Activated naive CD4-positive, alpha-beta T cell treated with anti-CD3 and anti-CD28 coated beads, Interleukin-2, amount 50 U/mL, for 72 hours (primary cell): ENCODE measurements at regions not wholly inside any gene's neighbourhood (a gene's known extent, or its start where the extent isn't known, plus 50 kb on each side); places are given as distances from the start of the nearest gene placed in this dataset.
"Not testable (repeated sequence)": the region's sequence is repeated elsewhere in the genome, so short reads cannot be mapped to it uniquely, and the experiment has no call there.

Experiments used
- ATAC-seq, 2 donors: fragments of 150-1000 bp; cut with Tn5 transposase; 2 replicates each; pipeline ENCODE4 v1.10.0; 2021; ENCODE audit warnings: mild to moderate bottlenecking in 2 of 2, moderate library complexity in 2 of 2
- DNase-seq, 2 donors: peaks; one replicate each; pipeline ENCODE4 v3.0.0; 2021 to 2022; ENCODE audit warnings: low spot score in 2 of 2
- H3K27ac Mint-ChIP-seq, 2 donors: one replicate each; pipeline ENCODE4 v1.8.0; 2022; ENCODE audit warnings: mild to moderate bottlenecking in 2 of 2, mixed read lengths in 2 of 2
- H3K36me3 Mint-ChIP-seq, 2 donors: one replicate each; pipeline ENCODE4 v1.8.0; 2022; ENCODE audit warnings: mixed read lengths in 2 of 2
- H3K9me3 Mint-ChIP-seq, 2 donors: one replicate each; pipeline ENCODE4 v1.8.0; 2022; ENCODE audit warnings: mixed read lengths in 2 of 2

DNA sequence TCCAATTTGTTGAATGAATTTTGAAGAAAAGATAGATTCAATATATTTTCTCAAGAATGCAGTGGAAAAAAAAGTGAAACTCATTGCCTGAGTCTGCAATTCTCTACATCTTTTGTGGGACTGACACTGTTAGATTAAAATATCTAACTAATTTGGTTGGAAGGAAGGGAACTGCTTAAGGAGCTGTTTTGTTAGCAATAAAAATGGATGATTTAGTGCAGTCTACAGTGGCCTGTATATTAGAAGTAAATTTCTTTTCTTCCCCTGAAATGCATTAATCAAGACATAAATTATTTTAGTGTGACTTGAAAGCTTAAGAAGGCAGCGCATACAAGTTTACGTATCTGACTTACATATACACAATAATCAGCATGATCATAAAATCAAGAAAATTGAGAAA, 1332.6 kb downstream of the EPHA7 start:
- Mint-ChIP-seq H3K36me3 (no peaks in the 10 kb centered on the region), H3K27ac (no peak overlapping the region), H3K9me3 (peaks cover 21 to 24% of the 10 kb centered on the region in 2 donors)
- ATAC-seq (no peak), DNase-seq (no peak)

DNA sequence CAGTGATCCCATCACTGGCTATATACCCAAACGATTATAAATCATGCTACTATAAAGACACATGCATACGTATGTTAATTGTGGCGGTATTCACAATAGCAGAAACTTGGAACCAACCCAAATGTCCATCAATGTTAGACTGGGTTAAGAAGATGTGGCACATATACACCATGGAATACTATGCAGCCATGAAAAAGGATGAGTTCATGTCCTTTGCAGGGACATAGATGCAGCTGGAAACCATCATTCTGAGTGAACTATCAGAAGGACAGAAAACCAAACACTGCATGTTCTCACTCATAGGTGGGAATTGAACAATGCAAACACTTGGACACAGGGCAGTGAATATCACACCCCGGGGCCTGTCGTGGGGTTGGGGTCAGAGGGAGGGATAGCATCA, 1335.4 kb downstream of the EPHA7 start:
- not testable (repeated sequence) for ATAC-seq, DNase-seq, H3K27ac Mint-ChIP-seq

DNA sequence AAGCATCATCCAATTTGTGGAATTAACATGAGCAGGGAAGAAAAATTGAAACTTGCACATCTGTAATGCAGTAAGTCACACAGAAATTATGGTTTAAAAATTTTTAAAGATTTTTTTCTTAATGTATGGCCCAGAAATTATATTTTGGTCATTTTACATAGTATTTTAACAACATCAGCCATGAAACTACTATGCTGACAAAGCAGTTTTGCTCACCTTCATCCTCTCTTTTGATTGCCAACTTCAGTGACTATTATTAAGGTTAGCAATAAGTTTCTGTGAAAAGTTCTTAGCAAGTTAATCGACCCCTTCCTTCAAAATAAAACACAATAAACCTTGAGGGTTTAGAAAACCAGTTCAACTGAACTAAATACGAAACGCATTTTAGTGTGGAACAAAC, 1347.0 kb downstream of the EPHA7 start:
- DNase-seq (no peak), ATAC-seq (no peak)
- H3K36me3 Mint-ChIP-seq: no peaks in the 10 kb centered on the region
- H3K27ac Mint-ChIP-seq: no peak overlapping the region
- peaks cover 0 to 4% of the 10 kb centered on the region in 2 donors for H3K9me3 Mint-ChIP-seq

More for the DNA sequence above, 1335.4 kb downstream of the EPHA7 start:
- peaks cover 30 to 31% of the 10 kb centered on the region in 2 donors for H3K9me3 Mint-ChIP-seq
- not testable (repeated sequence) for H3K36me3 Mint-ChIP-seq

DNA sequence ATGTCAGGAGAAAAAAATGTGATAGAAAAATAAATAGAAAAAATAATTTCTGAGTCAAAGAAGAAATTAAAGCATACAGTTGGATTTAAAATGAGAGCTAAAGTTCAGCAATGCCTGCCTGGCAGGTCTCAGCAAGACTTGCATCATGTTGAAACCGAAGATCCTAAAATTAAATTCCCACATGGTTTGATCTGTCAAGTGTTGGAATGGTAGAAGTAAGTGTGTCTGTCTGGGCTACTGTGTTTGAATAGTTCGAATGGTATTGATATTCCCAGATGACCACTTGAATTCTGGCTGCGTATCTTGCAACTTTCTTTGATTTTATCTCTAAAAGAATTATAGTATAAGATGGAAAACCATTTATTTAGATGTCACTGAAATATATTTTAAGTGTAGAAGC, 1349.6 kb downstream of the EPHA7 start:
- ATAC-seq (no peak), DNase-seq (no peak)
- Mint-ChIP-seq H3K9me3 (peaks cover 0 to 4% of the 10 kb centered on the region in 2 donors), H3K36me3 (no peaks in the 10 kb centered on the region), H3K27ac (no peak overlapping the region)

DNA sequence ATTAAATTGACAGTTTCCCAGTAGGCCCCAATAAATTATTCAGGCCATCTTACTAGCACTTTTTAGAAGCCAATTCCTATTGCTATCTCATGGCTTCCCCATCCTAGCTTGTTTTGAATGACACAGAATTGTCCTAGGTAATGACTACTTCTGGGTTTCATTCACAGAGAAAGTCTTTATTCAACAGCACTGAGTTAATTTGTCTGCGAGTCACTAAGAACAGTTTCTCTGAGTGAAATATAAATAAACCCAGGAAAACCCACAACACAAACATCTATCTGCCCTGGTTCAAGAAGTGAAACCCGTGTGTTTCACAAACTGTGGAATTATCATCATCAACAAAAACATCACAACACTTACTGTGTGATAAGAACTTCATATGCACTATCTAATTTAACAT, 1366.8 kb downstream of the EPHA7 start:
- H3K9me3 Mint-ChIP-seq: peaks cover 4% of the 10 kb centered on the region in 2 donors
- no peak for DNase-seq
- ATAC-seq: no peak
- no peak overlapping the region for H3K27ac Mint-ChIP-seq
- H3K36me3 Mint-ChIP-seq: no peaks in the 10 kb centered on the region

DNA sequence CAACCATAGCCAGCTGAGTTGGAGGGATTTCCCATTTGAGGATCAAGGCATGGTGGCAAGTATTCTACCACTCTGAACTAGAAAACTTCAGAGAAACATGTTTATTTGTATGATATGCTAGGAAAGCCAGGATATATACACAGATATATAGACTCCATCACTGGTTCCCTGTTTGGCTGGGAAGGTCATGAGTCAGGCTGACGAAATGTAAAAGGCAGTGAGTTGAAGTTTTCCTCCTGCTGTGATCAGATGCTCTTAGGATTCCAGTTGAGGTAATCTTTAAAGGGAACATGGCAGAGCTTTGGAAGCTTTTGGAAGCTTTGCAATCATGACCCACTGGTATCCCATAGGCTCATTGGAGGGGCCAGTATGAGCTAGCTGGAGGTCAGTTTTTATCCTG, 1369.1 kb downstream of the EPHA7 start:
- peaks cover 4% of the 10 kb centered on the region in 2 donors for H3K9me3 Mint-ChIP-seq
- no peak overlapping the region for H3K27ac Mint-ChIP-seq
- no peaks in the 10 kb centered on the region for H3K36me3 Mint-ChIP-seq
- ATAC-seq: no peak
- no peak for DNase-seq

DNA sequence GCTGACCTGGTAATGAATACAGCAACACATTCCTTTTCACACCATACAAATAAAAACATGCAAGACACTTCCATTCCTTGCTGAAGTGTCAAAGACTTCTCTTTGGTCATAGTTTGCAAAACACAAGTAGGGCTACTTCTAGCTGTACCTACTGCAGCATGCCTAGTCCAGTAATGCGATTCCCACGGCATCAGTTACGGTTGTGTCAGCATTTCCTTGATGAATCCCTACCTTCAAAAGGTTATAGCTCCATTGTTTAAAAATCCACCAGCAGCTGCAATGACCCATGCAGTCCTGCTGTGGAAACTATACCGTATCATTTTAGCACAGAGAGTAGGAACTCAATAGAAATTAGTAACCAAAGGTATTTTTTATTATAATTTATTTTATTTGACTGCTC, 1371.5 kb downstream of the EPHA7 start:
- Mint-ChIP-seq H3K36me3 (no peaks in the 10 kb centered on the region), H3K27ac (no peak overlapping the region), H3K9me3 (peaks cover 4 to 9% of the 10 kb centered on the region in 2 donors)
- ATAC-seq (no peak), DNase-seq (no peak)

DNA sequence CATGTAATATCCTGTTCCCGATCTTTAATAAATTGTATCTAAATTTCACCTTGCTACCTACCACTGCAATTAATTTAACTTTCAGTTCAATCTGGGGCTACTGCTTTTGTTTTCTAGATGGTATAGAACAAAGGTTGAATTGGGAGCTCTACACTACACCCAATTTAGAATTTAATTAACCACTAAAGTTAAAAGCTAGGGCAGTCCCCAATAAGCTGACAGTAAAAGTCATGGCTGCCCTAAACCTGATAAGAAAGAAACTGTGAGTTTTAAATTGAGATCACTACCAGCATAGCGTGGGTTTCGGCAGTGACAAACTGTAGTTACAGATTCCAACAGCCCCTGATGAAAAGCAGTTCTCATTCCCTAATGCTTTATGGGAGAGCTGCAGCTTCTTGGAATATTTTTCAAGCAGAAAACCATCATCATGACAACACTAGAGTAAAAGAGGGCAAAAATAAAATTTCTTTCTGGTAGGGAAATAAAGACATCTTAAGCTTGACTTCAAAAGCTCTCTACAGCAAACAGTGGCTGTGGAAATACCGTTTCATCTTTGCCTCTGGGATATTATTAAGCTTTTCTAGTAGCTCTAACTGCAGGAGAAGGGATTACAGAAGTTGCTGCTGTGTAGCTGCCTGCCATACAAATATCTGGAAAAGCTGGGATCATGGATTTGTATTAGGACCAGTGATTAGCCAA, 1372.1 kb downstream of the EPHA7 start:
- ATAC-seq (no peak), DNase-seq (no peak)
- Mint-ChIP-seq H3K36me3 (no peaks in the 10 kb centered on the region), H3K9me3 (peaks cover 0 to 5% of the 10 kb centered on the region in 2 donors), H3K27ac (no peak overlapping the region)

DNA sequence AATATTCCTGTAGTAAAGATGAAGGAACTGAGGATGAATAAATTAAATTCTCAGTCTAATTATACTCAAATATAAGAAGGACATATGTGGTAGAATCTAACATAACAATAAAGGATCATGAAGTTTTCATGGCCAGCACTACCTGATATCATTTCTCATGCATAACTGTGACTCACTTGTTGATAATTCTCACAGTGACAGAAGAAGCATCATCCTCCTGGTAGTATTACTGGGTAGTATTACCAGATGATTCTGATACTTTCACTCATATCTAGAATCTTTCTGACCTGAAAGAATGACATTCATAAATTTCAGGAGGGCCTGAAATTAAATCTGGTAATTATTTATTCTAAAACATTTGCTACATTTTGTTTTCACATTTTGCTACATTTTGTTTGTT, 1375.0 kb downstream of the EPHA7 start:
- ATAC-seq (no peak), DNase-seq (no peak)
- no peaks in the 10 kb centered on the region for H3K36me3 Mint-ChIP-seq
- H3K9me3 Mint-ChIP-seq: peaks cover 4 to 15% of the 10 kb centered on the region in 2 donors
- H3K27ac Mint-ChIP-seq: no peak overlapping the region

DNA sequence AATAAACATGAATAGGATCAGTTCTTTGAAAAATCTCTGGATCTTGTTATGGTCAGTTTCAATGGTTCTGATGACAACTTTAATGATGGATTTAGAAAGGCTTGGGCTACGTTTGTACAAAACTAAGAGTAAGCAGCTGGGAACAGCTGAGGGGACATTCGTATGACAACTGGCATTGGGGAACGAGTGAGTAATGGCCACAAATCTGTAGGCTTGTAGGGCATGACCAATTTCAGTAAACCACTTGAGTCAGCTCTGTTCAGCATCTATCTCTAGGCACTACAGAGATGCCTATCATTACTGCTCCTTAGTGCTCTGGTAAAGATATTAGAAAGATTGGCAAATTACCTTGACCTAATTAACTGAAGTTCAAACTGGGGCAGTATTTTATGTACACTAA, 1375.6 kb downstream of the EPHA7 start:
- H3K9me3 Mint-ChIP-seq: peaks cover 4 to 16% of the 10 kb centered on the region in 2 donors
- DNase-seq (no peak), ATAC-seq (peak in 1 of 2 donors; percentile 28)
- H3K27ac Mint-ChIP-seq: no peak overlapping the region
- no peaks in the 10 kb centered on the region for H3K36me3 Mint-ChIP-seq

DNA sequence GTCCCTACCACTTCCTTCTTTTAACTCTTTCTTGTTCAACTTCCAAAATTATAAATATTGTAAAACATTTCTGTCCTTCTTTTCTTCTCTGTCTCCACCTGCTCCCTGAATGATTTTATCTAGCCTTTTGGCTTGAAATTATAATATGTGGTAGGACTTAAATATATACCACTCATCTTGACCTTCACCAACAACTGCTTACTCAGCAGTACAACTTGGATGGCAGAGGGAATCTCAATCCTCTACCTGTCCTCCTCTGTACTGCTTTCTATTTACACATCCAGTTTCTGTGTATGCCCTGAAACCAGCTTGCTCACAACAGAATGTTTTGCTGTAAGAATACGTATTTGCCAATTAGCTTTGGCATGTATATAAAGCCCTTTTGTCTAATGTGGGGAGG, 1392.5 kb downstream of the EPHA7 start:
- H3K9me3 Mint-ChIP-seq: peaks cover 4 to 11% of the 10 kb centered on the region in 2 donors
- DNase-seq (no peak), ATAC-seq (no peak)
- no peak overlapping the region for H3K27ac Mint-ChIP-seq
- no peaks in the 10 kb centered on the region for H3K36me3 Mint-ChIP-seq

DNA sequence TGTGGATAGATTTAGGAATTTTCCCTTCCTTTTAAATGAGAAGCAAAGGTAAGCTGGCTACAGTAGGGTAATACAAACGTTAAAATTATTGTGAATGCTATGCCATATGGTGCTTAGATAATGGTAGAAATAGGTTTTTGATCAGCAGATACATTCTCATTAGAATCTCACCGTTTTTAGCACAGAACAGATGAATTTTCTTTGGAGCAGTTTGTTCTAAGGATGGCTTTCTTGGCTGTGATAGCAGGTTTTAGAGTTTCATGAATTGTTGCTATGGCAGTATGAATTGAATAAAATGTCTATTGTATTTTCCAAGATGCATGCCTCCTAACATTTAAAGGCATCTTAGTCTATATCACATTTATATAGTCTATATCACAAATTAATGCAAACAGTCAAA, 1394.5 kb downstream of the EPHA7 start:
- DNase-seq: no peak
- no peak overlapping the region for H3K27ac Mint-ChIP-seq
- peaks cover 0 to 3% of the 10 kb centered on the region in 2 donors for H3K9me3 Mint-ChIP-seq
- no peaks in the 10 kb centered on the region for H3K36me3 Mint-ChIP-seq
- ATAC-seq: no peak

DNA sequence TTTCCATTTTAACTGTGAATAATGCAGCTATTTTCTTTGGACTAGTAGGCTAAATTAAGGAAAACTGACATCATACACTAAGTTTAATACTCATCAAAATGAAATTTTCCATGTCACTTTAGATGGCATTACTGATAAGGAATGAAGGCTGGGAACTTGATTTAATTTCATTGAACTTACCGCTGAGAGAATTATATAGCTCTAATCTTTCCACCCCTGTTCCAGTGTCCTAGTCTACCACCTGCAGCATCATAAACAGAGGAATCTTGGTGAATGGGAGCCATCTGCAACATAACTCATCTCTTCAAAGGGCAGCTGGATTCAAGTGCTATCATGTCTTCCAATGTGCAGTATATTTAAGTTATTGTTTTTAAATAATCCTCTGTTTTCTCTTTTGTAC, 1395.2 kb downstream of the EPHA7 start:
- no peaks in the 10 kb centered on the region for H3K36me3 Mint-ChIP-seq
- ATAC-seq (no peak), DNase-seq (no peak)
- peaks cover 0 to 3% of the 10 kb centered on the region in 2 donors for H3K9me3 Mint-ChIP-seq
- no peak overlapping the region for H3K27ac Mint-ChIP-seq

DNA sequence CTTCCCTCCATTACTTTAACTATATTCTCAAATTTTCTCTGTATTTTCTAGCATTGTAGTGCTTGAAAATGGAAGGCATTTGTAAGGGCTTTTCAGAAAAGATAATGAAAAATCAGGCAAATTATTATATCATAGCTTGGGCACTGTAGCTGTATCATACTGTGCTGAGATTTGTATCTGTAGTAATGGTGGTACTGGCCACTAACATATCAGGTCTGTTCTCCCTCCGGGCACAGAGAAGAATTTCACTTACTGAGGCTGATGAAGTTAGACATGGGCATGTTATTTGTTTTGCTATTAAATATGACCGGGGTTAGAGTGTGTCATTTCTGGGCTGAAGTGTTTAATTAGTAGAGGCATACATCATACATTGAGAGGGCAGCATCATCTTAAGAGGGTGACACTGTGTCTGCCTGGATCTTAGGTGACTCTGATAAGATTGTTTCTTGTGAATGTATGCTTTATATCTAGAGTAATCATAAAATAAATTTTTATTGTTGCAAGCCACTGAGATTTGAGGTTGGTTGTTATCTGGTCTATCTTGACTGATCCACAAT, 1395.9 kb downstream of the EPHA7 start:
- Mint-ChIP-seq H3K36me3 (no peaks in the 10 kb centered on the region), H3K9me3 (peaks cover 0 to 3% of the 10 kb centered on the region in 2 donors), H3K27ac (no peak overlapping the region)
- DNase-seq (no peak), ATAC-seq (no peak)

DNA sequence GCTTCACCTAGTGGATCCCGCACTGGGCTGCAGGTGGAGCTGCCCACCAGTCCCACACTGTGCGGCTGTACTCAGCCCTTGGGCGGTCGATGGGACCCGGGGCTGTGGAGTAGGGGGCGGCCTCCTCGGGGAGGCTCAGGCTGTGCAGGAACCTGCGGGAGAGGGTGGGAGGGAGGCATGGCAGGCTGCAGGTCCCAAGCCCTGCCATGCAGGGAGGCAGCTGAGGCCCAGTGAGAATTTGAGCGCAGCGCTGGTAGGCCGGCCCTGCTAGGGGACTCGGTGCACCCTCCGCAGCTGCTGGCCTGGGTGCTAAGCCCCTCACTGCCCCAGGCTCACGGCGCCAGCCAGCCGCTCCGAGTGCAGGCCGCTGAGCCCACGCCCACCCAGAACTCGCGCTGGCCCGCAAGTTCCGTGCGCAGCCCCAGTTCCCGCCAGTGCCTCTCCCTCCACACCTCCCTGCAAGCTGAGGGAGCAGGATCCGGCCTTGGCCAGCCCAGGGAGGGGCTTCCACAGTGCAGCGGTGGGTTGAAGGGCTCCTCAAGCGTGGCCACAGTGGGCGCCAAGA, 1407.6 kb downstream of the EPHA7 start:
- no peak for DNase-seq
- peaks cover 13 to 28% of the 10 kb centered on the region in 2 donors for H3K9me3 Mint-ChIP-seq
- H3K36me3 Mint-ChIP-seq: peaks cover 0 to 5% of the 10 kb centered on the region in 2 donors
- ATAC-seq: no peak
- H3K27ac Mint-ChIP-seq: no peak overlapping the region

DNA sequence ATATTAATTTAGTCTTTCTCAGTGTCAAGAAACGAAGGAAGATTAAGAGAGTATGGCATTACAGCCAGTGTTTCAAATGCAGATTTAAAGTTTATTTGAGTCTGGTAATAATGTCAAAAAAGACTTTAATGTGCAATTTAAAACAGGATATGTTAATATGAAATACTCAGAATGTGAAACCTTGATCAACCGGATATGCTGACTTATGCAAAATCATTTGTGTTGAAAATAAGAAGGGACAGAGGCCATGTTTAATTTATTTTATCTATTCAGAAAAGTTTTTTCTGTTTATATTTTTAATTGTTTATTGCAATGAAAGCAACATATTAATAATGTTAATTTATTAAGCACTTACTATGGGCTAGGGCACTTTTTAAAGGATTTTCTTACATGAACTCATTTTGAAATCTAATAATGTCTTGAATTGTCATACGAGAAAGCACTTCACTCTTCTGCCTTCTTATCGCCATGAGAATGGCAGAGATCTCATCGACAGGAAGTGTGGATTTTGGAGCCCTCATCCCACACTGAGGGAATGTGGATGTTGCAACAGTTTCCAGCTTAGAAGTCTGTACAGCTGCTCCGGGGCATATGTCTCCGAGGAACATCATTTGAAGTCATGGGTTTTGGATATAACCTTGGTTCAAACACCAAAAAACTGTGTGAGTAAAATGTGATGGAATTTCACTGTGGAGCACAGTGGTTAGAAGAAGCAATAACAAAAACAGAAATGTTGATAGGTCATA, 1410.4 kb downstream of the EPHA7 start:
- no peak for ATAC-seq
- no peak for DNase-seq
- H3K27ac Mint-ChIP-seq: no peak overlapping the region
- no peaks in the 10 kb centered on the region for H3K36me3 Mint-ChIP-seq
- H3K9me3 Mint-ChIP-seq: peaks cover 3 to 17% of the 10 kb centered on the region in 2 donors

DNA sequence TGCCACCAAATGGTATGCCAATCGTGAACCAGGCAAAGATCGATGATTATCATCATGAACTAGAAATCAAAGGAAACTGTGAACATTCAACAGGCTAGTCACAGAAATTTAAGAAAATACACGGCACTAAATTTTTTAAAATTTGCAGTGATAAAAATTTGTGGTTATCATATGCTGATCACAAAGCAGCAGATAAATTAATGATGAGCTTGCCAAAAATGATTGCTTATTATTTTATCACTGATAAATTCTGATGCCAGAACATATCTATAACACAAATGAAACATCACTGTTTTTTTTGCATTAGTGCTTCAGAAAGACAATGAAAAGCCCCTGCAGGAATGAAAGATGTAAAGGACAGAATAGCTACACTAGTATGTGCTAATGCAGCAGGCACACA, 1413.2 kb upstream of the MAP3K7 start:
- Mint-ChIP-seq H3K27ac (no peak overlapping the region), H3K36me3 (no peaks in the 10 kb centered on the region), H3K9me3 (peaks cover 9 to 13% of the 10 kb centered on the region in 2 donors)
- DNase-seq (no peak), ATAC-seq (no peak)
